ENCODE measurements at regions not wholly inside any gene's neighbourhood (a gene's known extent, or its start where the extent isn't known, plus 50 kb on each side); places are given as distances from the start of the nearest gene placed in this dataset.

GRCh38 chr13:90715485-90715884, 632.0 kb upstream of the MIR17HG start:
- ChIA-PET CTCF (no interaction called here), POLR2A (no interaction called here)
- H3K4me3 ChIP-seq (ENCODE audit: low read depth, low read length), result no peak overlapping the region
- DNase-seq (ENCODE audit: low read depth, low spot score), result no peak
- TF ChIP-seq CTCF (IDR thresholded peaks at IDR 0.05; ENCODE audit: low read depth, low read length), result no peak
- H3K27me3 ChIP-seq (ENCODE audit: control insufficient read depth, insufficient read depth, low read length), result no peaks in the 10 kb centered on the region
- no peak overlapping the region for H3K27ac ChIP-seq (ENCODE audit: low read depth, low read length)
- H3K9me3 ChIP-seq (ENCODE audit: control insufficient read depth, insufficient read depth, low read length), result no peaks in the 10 kb centered on the region

- Histone ChIP-seq H3K27me3 (ENCODE audit: control insufficient read depth, insufficient read depth, low read length) (no peaks in the 10 kb centered on the region), H3K9me3 (ENCODE audit: control insufficient read depth, insufficient read depth, low read length) (no peaks in the 10 kb centered on the region), H3K27ac (ENCODE audit: low read depth, low read length) (no peak overlapping the region), H3K4me3 (ENCODE audit: low read depth, low read length) (no peak overlapping the region)
- CTCF ChIA-PET, result no interaction called here
- POLR2A ChIA-PET, result no interaction called here
- no peak for DNase-seq (ENCODE audit: low read depth, low spot score)
- TF ChIP-seq CTCF (IDR thresholded peaks at IDR 0.05; ENCODE audit: low read depth, low read length), result no peak
These were observed 630.0 kb upstream of the MIR17HG start for GRCh38 chr13:90717451-90717936.

DNA sequence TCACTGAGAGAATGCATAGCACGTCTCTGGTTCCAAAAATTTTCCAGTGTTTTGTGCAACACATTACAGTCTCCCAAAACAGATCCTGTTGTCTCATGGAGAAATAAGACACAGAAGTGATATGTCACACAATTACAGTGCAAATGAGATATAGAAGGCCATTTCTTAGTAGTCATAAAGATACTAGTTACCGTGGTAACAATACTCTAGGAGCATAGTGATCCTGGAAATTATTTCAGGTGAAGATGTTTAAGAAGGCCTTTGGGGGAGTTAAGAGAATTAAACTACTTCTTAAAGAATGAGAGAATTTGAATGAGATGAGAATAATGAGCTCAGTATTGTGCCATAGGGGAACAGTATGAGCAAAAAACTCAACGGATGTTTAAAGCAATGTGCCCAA, 628.0 kb upstream of the MIR17HG start:
- no peak for DNase-seq (ENCODE audit: low read depth, low spot score)
- CTCF ChIA-PET, result no interaction called here
- Histone ChIP-seq H3K9me3 (ENCODE audit: control insufficient read depth, insufficient read depth, low read length) (no peaks in the 10 kb centered on the region), H3K27me3 (ENCODE audit: control insufficient read depth, insufficient read depth, low read length) (no peaks in the 10 kb centered on the region), H3K27ac (ENCODE audit: low read depth, low read length) (no peak overlapping the region), H3K4me3 (ENCODE audit: low read depth, low read length) (no peak overlapping the region)
- TF ChIP-seq CTCF (IDR thresholded peaks at IDR 0.05; ENCODE audit: low read depth, low read length), result no peak
- POLR2A ChIA-PET, result no interaction called here

DNA sequence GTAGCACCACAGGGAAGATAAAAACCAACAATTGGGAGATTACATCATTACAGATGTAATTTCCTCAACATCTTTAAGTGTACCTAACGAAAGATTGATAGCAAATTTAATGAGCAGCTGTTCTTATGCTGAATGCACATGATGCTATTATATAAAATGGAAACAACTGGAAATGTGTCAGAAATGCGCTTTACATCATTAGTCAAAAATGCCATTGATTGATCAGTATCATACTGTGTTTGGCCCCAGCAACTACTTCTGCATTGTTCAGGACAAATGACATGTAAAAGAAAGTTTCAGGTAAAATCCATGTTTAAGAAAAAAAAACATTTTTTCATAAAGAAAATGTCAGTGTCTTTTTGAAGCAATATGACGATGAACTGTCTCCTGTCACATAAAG, 625.5 kb upstream of the MIR17HG start:
- Histone ChIP-seq H3K4me3 (ENCODE audit: low read depth, low read length) (no peak overlapping the region), H3K27me3 (ENCODE audit: control insufficient read depth, insufficient read depth, low read length) (no peaks in the 10 kb centered on the region), H3K9me3 (ENCODE audit: control insufficient read depth, insufficient read depth, low read length) (no peaks in the 10 kb centered on the region), H3K27ac (ENCODE audit: low read depth, low read length) (no peak overlapping the region)
- POLR2A ChIA-PET, result no interaction called here
- CTCF ChIA-PET, result no interaction called here
- no peak for DNase-seq (ENCODE audit: low read depth, low spot score)
- TF ChIP-seq CTCF (IDR thresholded peaks at IDR 0.05; ENCODE audit: low read depth, low read length), result no peak

DNA sequence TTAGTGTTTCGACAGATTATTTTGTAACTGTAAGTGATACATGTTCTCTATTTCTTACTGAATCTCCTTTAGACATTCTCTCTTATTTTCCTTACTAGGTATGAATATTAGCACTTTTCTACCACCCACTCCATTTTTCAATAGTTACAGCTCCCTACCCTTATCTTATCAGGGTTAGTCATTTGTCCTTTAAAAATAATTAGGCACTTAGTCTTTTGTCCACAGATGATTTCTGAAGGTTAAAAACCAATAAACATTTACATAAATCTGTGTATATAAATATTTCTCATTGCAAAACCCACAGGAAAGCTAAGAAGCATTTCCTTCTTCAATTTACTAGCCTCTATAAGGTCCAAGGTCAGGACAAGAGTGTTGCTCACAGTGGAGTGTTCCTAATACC, 624.1 kb upstream of the MIR17HG start:
- H3K27me3 ChIP-seq (ENCODE audit: control insufficient read depth, insufficient read depth, low read length), result no peaks in the 10 kb centered on the region
- ChIA-PET POLR2A (no interaction called here), CTCF (no interaction called here)
- H3K9me3 ChIP-seq (ENCODE audit: control insufficient read depth, insufficient read depth, low read length), result no peaks in the 10 kb centered on the region
- no peak overlapping the region for H3K4me3 ChIP-seq (ENCODE audit: low read depth, low read length)
- no peak for DNase-seq (ENCODE audit: low read depth, low spot score)
- no peak overlapping the region for H3K27ac ChIP-seq (ENCODE audit: low read depth, low read length)
- TF ChIP-seq CTCF (IDR thresholded peaks at IDR 0.05; ENCODE audit: low read depth, low read length), result no peak

Data from AG04450 (cell line).